C4-2B (cell line): ENCODE measurements at regions not wholly inside any gene's neighbourhood (a gene's known extent, or its start where the extent isn't known, plus 50 kb on each side); places are given as distances from the start of the nearest gene placed in this dataset.

Experiments
- CTCF ChIP-seq: fragments of 450-650 bp; conservative IDR thresholded peaks from 2 replicates; pipeline ENCODE4 v1.5.1; 2017; ENCODE audit warnings: mild to moderate bottlenecking
- ZFX ChIP-seq: fragments of 450-650 bp; IDR thresholded peaks from 2 replicates; pipeline ENCODE4 v1.6.1; 2017

- no peak for TF ChIP-seq CTCF
- no peak for TF ChIP-seq ZFX
Measured at GRCh38 chr6:166739117-166739975, 112.3 kb upstream of the RPS6KA2 start.
